GM21786 (cell line): ENCODE measurements at regions not wholly inside any gene's neighbourhood (a gene's known extent, or its start where the extent isn't known, plus 50 kb on each side); places are given as distances from the start of the nearest gene placed in this dataset.

Experiments
- ATAC-seq: cut with Tn5 transposase; IDR thresholded peaks from one replicate; pipeline ENCODE4 v1.9.1; 2021; ENCODE audit not compliant: unreplicated experiment

- no peak for ATAC-seq
Observed at GRCh38 chr1:68378296-68379084, 71.3 kb downstream of the RPE65 start.

DNA sequence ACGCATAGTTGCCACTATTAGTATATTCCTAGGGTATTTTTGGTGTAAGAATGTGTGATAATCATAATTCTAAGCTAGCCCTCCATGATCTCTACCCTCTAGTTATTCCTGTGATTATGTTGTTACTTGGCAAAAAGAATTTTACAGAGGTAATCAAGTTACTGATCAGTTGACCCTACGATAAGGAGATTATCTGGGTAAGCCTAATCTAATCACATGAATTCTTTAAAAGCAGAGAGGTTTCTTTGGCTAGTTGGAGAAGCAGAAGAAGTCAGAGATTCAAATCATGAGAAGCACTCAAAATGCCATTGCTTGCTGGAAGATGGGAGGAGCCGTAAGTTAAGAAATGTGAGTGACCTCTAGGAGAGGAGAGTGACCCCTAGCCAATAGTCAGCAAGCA is 72.7 kb downstream of the RPE65 start:
- ATAC-seq: no peak

DNA sequence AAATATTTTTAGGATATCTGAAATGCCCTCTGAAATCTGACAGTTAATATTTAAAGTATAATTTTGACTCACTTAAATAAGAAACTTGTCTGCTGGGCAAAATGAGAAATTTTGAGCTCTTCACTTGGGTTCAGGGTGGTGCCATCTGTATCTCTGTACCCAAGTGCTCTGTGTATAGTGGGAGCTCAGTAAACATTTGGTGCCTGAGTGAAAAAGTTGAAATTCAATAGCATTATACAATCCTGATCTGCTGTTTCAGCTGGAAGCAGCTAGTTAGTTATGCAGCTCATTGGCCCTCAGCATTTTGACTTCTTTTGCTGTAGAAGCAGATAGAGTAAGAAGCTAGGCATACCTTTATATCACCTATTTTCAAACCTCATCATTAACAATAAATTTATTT is 73.3 kb downstream of the RPE65 start:
- no peak for ATAC-seq

DNA sequence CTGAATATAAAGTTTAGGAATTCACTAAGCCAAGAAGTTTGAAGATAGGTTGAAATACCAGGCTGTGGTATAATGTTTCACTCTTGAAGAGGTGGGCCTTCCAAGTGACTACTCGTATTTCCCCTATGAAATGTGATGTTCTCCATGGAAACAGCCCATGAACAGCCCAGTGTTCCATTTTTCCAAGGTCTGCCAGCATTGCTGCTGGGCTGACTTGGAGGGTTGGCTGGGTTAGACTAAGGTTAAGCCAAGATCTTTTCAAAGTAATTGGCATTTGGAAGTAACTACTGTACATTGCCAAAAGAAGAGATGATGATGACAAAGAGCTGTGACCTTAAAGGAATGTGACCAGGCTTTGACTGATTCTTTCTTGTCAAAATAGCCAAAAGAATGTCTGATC is 73.8 kb downstream of the RPE65 start:
- ATAC-seq: no peak

- ATAC-seq: no peak
Observed at GRCh38 chr1:68373173-68373572, 76.6 kb downstream of the RPE65 start.

GRCh38 chr1:68372487-68372886 is 77.3 kb downstream of the RPE65 start:
- ATAC-seq: no peak

DNA sequence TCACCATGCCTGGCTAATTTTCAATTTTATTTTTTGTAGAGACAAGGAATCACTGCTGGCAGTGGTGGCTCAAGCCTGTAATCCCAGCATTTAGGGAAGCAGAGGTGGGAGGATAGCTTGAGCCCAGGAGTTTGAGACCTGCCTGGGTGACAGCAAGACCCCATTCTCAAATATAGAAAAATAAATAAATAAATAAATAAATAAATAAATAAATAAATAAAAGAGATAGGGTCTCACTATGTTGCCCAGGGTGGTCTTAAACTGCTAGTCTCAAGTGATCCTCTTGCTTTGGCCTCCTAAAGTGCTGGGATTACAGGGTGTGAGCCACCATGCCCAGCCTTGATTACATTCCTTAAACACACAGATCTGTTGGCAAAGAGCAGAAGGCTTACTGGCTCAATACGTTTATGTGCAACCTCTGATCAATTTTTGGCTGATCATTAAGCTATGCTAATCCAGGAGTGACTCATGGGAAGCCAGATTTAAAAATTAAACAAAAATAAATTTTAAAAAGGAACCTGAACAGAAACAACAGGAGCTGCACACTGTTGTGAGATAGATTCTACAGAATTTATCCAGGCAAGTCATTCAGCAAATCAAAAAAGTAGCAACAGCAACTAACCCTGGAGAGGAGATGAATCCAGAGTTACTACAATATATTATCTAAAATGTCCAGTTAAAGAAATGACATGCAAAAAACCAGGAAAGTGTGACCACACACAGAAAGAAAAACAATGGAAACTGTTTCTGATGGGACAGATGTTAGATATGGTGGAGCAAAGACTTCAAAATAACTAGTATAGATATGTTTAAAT is 79.4 kb downstream of the RPE65 start:
- no peak for ATAC-seq

- no peak for ATAC-seq
Observed at GRCh38 chr1:68366572-68366971, 83.2 kb downstream of the RPE65 start.

DNA sequence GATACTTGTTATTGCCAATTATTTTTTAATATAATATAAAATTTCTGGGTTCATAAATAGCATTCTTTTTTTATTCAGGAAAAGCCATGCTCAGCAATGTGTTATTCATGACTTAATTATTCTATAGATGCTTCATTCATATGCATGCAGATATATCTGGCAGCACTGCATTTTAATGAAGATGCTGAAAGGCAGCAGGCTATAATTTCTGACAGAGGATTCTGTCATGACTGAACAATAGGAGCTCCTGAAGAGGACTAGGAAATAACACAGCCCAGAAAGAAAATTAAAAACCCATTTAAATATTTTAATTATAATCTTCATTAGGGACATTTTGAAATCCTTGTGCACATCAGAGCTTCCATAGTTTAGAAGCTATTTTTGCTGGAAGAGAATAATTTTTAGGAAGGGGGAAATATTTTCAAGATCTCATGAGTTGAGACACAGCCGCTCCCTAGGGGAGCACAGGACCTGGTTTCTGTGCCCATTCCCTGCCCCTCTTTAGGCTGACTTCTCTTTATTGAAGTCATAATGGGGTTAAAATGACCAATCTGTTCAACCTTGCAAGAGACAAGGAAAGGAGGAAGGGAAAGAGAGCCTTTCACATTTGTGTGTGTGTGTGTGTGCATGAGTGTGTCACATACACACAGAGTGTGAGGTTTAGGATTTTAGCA is 83.9 kb downstream of the RPE65 start:
- no peak for ATAC-seq

- ATAC-seq: no peak
Observed at GRCh38 chr1:68363339-68363738, 86.4 kb downstream of the RPE65 start.

GRCh38 chr1:68361346-68361910 is 88.3 kb downstream of the RPE65 start:
- ATAC-seq: no peak

DNA sequence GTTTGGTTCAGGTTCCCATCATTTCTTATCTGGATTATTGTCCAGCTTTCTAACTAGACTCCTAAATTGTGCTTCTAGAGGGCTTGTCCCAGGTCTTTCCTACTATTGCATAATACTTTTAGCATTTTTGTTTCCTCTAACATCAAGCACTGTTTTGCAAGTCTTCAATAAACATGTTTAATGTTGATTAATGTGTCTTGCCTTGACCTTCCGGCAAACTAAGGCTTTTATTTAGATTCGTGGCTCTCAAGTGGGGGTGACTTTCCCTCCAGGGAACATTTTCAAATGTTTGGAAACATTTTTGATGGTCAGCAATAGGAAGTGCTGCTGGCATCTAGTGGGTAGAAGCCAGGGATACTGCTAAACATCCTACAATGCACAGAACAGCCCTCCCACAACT is 90.7 kb downstream of the RPE65 start:
- ATAC-seq: no peak

GRCh38 chr1:68358439-68358838 is 91.3 kb downstream of the RPE65 start:
- no peak for ATAC-seq

DNA sequence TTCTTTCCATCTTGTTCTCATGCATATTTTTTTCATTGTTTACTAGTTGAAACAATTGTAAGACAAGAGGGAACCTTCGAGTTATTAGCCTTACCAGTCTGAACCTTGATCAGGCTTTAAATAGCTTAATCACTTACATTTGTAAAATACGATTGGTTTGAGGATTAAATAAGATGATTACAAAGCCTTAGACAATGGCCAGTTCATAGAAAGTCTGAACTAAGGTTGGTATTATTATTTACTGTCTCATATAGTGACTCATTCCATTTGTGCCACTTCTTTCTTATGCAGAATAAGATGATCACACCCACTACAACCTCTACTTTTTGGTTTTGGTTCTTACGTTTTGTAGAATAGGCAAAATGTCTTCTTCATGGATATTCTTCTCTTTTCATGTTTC is 94.1 kb downstream of the RPE65 start:
- ATAC-seq: no peak

- ATAC-seq: no peak
Observed at GRCh38 chr1:68352202-68352601, 97.6 kb downstream of the RPE65 start.

DNA sequence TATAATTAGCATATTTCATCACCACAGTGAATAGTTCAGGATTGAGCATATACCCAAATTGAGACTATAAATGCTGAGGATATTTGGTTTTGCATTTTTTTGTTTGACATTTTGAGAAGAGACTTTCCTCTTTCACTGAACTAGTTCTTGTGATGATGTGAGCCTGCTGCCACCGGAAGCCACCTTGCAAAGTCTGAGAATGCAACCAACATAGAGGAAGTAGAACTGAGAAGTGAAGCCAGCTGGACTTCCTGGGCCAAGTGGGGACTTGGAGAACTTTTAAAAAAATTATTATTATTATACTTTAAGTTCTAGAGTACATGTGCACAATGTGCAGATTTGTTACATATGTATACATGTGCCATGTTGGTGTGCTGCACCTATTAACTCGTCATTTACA is 102.3 kb downstream of the RPE65 start:
- ATAC-seq: peak; percentile 95

GRCh38 chr1:68346188-68346808 is 103.5 kb downstream of the RPE65 start:
- ATAC-seq: no peak

- no peak for ATAC-seq
Observed at GRCh38 chr1:68344208-68344607, 105.5 kb downstream of the RPE65 start.

GRCh38 chr1:68340951-68341350 is 108.6 kb upstream of the WLS start:
- no peak for ATAC-seq

GRCh38 chr1:68339505-68339904 is 107.2 kb upstream of the WLS start:
- no peak for ATAC-seq

GRCh38 chr1:68338081-68338480 is 105.8 kb upstream of the WLS start:
- no peak for ATAC-seq
